Cortex of kidney (tissue), 1 donor: ENCODE measurements at regions not wholly inside any gene's neighbourhood (a gene's known extent, or its start where the extent isn't known, plus 50 kb on each side); places are given as distances from the start of the nearest gene placed in this dataset.
"Not testable (repeated sequence)": the region's sequence is repeated elsewhere in the genome, so short reads cannot be mapped to it uniquely, and the experiment has no call there.

ENCODE experiments used
- DNase-seq: peaks from one replicate; lab custom pipeline; 2025; lab: John Stamatoyannopoulos, UW

GRCh38 chr1:234901491-234902049 lies 227.1 kb downstream of the TOMM20 start:
- no peak for DNase-seq

GRCh38 chr1:234900595-234900994 lies 228.0 kb downstream of the TOMM20 start:
- DNase-seq = no peak

DNA sequence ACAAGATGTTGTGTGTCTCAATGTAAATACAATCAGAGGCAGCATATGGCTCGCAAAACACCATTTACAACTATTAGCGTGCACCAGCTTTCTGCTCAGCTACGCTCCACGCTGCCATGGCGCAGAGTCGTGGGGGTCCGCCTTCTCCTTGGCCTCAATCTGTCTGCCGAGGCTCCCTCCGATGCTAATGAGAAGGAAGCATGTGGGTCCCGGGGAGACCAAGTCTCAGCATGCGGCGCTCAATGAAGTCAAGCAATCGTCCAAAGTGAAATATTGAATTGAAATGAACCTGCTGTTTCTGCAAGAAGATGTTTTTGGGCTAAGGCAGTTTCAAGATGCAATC lies 228.9 kb downstream of the TOMM20 start:
- no peak for DNase-seq

DNA sequence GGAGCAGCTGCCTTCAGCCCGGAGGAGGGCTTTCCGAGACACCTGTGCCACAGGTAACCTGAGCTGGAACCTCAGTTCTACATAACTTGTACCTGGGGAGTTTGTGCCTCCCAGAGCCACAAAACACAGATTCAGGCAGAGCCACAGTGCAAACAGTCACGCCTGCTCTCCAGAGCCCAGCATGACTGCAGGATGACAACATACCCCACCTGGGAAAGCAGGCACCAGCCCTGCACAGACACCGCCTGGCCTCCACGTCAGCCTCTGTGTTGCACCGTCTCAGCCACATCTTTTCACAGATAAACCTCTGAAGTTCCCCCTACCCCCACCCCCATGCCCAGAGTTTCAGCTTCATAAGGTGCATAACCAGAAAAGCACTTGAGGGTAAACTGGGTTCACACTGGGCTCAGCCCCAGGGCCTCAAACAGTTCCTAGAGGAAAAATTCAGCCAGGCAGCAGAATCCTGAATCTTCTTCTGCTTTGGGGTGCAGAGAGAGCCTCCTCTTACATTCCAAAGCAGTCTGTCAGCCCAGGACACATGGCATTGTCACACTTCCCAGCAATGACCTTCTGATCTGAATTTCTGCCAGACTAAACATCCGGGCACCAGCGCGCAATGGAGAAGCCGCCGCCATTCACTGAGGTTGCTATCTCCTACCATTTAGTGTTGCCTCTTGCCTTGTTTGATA lies 229.5 kb downstream of the TOMM20 start:
- no peak for DNase-seq

- DNase-seq = no peak
Measured at GRCh38 chr1:234898455-234899033, 230.1 kb downstream of the TOMM20 start.

GRCh38 chr1:234897754-234898454 lies 230.7 kb downstream of the TOMM20 start:
- DNase-seq = no peak

DNA sequence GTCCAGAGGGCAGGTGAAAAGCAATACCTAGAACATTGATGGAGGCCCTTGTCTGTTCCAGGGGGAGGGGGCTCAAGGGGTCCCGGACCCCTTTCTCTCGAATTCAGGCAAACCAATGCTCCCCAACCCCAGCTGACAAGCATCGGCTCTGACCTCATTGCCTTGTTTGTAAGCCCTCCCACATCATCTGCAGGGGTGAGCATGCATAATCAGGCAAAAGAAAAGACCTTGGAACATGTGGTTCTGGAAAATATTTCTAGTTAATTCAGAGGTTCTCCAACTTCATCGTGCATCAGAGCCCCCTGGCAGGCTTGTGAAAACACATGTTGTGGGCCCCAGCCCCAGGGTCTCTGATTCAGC lies 231.3 kb downstream of the TOMM20 start:
- DNase-seq = no peak

DNA sequence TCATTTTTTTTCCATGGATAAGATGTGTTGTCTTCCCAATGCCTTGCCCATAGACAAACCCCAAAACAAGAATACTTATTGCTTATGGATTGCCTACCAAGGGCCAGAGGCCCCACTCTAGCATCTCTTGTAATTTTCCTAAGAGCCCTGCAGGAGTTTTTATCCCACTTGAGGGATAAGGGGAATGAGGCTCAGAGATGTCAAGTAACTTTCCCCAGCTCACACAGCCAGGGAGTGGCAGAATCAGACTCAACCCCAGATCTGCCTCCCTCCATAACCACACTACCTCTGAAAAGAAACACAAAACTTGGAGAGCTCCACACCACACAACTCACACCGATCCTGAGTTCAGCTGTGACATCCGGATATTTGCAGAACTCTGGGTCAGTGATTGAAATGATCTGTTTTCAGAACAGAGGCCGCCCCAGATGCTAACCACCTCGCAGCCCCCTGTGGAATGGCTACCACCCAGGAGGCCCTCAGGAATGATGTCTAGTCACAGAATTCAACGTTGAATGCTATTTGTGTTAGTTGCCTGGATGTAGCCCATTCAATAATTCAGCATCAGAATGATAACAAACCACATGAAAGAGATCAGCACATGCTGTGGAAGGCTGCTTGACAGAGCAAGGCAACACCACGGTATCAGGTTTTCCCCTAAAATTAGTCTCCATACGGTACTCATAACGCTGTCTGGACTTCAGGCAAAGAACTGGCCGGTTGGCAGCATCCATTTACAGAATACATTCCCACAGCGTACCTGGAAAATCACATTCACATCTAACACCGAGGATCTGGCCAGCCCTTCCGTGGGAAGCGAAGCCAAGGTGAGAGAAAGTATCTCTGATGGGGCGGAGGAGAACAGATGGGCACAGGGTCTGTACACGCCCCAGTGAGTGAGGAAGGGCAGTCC lies 231.9 kb downstream of the TOMM20 start:
- DNase-seq = no peak

DNA sequence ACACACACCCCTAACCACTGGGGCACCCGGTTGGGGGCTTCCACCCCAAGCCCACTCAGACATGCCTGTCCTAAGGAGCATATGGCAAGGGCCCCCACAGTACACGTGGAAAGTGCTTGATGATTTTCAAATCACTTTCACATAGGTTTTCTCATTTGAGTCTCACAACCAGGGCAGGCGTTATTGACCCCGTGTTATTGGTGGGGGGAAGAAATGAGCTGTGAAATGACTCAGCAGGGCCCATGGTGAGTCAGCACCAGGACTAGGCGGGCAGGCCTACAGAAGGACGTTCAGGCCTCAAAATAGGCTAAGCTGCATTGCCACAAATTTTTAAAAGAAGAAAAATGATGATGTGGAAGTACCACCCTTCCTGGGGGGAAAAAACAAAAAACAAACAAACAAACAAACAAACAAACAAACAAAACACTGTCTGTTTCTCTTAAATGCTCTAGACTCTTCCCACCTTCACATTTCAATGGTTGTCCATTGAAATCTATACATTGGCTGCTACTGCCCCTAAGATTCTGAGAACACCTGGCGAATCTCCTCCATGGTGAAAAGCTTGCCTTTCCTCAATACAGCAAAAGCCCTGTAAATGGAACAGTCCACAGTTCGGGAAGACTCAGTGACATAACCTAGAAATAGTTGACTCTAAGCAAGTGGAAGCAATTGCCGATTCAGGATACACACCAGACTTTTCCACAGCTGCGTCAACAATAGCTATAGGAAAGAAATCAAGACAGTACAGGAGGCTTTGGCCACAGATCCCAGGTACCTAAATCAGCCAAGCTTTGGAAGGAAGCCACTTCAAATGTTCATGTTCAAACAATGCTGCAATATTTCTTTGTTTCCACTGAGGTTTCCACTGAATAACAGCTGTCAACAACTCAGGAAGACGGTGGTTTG lies 234.7 kb downstream of the TOMM20 start:
- DNase-seq = no peak

- no peak for DNase-seq
Measured at GRCh38 chr1:234893359-234893724, 235.3 kb downstream of the TOMM20 start.

GRCh38 chr1:234892642-234893041 lies 236.0 kb downstream of the TOMM20 start:
- DNase-seq = no peak

DNA sequence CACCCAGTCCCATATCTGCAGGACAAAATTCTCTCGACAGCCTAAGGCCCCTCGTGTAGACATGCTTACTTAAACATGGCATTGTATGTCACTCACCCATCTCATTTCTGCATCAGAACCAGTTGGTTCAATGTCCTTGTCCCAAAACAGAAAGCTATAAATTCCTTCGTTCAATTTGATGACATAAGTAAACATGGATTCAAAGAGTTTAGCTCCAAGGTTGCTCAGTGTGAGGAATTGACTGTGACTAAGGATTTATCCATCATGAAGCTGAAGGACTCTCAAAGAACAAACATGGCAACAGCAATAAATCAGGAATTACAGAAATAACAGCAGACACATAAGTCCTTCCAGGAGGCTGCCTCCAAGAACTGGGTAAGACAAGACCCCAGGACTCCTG lies 237.2 kb downstream of the TOMM20 start:
- DNase-seq = no peak

DNA sequence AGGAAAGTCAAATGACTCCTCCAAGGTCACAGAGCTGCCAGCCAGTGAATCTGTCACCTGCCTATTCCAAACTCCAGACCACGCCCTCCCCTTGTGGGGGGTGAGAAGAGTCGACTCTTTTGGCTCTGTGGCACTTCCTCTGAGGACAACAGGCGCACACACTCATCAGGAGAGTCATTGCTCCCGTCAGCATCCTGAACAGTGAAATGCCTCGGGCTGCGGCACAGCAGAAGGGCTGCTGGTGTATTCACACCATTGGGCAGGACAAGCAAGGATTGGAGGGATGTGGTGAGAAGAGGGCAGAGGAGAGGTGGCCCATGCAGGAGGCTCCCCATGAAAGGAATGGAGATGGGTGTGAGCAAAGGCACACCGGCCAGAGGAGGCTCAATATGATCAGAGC lies 239.0 kb downstream of the TOMM20 start:
- no peak for DNase-seq

DNA sequence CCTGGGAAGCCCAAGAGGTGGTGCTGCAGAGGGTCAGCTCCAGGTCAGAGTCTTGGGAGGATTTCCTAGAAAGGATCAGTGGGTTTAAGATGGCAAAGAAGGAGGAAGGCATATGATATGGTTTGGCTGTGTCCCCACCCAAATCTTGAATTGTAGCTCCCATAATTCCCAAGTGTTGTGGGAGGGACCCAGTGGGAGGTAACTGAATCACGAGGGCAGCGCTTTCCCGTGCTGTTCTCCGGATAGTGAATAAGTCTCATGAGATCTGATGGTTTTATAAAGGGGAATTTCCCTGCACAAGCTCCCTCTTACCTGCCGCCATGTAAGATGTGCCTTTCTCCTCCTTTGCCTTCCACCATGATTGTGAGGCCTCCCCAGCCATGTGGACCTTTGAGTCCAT lies 240.4 kb downstream of the TOMM20 start:
- not testable (repeated sequence) for DNase-seq

- no peak for DNase-seq
Measured at GRCh38 chr1:234887016-234887900, 241.4 kb downstream of the TOMM20 start.

DNA sequence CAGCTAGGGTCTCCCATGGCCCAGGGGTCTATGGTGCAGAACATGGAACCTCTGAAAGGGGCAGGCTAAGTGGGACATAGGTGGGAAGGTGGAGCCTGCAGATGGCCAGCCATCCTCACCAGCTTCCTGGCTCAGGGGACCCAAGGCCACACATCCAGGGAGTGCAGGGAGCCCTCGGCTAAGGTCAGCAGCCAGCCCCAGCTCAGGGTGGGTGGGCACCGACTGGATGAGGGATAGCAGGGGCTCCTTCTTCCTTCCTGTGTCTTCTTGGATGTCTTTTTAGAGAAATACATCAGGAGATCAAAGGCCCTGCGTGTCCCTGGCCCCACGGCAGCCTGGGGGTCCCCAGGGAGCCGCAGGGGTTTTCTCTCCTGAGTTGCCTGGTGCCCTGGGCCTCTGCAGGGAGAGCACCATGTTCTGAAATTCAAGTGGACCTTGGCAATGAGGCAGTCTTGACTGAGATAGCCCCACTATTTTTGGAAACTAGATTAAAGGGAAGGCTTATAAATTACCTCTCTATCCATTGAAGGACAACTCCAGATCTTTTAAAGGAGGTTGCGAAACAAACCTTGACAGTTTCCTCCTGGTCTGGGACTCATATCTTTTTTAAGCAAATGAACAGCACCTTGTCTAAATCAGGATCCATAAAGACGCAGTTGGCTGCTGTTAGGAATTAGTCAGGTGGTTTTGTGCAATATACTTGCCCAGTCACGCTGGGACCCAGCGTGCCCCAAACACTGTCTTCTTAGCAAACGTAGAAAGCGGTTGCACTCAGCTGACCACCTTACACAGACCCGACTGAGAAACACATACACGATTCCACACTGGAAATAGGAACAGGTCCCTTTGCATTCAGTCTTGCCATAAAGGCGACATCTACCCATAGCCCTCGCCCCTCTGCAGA lies 242.3 kb downstream of the TOMM20 start:
- no peak for DNase-seq

DNA sequence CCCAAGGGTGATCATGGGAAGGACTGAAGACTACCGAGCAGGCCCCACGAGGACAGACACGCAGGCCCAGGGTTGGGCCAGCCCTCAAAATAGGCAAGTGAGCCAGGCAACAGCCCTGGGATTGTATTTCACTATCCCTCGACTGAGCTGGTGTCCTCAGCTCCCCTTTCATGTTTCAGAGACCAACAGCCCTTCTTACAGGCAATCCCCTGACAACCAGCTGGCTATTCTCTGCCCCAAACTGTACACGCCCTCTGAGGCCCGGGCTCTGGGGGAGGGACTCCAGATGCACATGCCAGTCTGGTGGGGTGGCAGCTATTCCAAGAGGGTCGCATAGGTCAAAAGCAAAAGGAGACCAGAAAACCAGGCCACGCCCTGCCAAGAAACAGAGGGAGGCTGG lies 243.0 kb downstream of the TOMM20 start:
- no peak for DNase-seq

- DNase-seq = no peak
Measured at GRCh38 chr1:234884701-234885100, 243.9 kb downstream of the TOMM20 start.

DNA sequence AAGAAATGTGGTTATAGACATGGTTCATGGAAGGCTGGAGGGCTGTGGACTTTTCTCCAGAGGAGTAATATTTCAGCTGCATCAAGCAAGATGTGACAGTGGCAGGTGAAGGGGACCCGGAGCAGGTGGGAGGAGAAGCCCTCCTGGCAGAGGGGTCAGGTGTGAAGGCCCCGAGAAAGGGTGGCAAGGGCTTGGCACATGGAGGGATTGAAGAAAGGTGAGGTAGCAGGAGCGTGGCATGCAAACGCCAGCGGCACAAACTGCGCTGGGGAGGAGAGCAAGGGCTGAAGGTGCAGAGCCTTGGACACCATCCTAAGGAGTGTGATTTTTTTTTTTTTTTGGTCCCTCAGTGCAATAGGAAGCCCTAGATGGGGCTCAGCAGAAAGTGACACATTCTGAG lies 244.6 kb downstream of the TOMM20 start:
- DNase-seq = no peak
